ENCODE measurements at regions not wholly inside any gene's neighbourhood (a gene's known extent, or its start where the extent isn't known, plus 50 kb on each side); places are given as distances from the start of the nearest gene placed in this dataset.
A peak's percentile ranks its signal among the peaks of the same experiment; 100 is the strongest.

DNA sequence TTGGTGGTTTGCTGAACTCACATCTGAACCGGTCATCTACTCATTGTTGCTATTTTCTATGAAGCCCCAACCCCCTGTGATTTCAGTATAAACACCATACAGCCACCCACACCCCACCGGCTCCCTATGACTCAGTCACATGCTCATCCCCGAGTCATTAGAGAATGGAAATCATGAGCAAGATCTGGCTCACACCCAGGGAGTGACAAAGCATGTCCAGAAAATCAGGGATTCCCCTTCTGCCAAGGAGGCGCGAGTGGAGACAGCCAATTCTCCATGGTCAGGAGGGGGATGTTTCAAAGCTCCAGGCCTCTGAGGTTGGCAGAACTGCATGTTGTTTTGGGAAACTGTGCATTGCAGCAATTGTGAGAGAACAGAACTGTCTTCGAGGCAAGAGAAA lies 657.5 kb upstream of the TBX3 start:
- peak; percentile 59 for DNase-seq

DNA sequence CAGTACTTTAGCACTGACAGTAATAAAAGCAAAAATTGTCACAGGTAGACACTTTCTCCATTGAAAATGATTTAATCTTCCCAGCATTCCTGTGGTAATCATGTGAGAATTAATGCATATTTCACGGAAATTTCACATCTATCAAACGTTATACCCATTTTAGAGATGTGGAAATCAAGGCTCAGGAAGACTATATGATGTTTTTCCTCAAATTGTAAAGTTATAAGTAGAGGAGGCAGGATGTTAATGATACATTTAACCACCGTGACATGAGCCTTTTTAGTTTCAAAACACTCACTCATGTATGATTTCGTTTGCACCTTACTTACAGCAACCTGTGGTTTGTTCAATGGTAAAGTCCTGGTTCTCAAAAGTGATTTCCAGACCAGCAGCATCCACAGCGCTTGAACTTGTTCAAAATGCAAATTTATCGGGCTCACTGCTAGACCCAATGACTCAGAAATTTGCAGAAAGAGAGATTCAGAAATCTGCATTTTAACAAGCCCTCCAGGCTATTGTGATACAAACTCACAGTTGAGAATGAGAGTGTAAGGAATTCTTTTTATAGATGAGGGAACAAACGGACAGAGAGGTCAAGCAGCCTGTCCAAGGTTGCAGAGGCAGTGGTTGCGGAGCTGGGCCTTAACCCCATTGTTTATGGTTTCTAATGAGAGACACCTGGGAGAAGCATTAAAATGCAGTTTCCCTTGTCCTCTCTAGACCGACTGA lies 654.8 kb upstream of the TBX3 start:
- no peak for DNase-seq

DNA sequence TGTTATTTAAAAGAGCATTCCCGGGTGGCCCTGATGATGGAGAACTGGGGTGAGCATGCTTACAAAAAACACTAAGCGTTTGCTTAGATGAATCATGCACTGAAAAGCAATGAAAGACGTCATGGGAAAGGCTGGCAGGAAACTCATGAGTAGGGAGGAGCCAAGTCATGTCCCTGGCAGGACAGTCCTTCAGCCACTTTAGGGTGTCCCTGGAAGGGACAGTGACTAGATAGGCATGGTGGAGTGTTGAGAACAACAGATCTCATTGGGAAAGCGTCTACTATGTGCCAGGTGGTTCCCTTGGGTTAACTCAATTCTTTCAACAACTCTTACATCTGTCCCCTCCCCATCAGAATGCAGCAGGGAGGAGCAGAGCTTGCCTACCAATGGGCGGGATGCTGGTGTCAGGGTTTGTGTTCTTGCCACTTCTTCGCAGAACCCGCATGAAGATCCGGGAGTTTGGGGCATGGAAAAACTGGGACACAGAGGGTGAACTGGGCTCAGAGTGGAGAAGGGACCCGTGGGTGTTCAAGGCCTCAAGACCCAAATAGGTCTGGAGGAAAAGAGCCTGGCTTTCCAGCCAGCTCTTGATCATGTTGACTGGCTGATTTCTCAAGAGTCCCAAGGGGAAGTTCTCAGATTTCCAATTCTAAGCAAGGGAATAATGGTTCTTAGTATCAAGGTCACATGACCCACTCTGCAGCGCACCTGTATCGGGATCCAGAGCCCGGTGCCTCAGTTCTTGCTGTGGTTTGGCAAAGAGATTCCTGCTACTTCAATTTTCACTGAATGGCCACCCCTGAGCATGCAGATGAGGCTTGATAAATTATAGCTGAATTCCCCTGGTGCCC lies 653.9 kb upstream of the TBX3 start:
- peak; percentile 12 for DNase-seq

DNA sequence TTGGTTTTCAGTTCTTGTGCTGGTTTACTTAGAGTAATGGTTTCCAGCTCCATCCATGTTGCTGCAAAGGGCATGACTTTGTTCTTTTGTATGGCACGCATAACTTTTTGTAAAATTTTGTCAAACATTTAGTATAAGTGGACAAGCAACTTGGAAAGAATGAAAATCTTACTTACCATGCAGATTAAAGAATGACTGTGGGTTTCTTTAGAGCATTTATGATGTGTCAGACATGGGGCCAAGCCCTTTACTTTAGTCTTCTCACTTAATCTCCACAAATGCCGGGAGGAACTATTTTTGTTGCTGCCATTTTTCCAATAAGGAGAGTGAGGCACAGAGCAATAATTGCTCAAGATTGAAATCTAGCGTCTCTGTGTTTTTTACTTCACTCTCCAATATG lies 652.5 kb upstream of the TBX3 start:
- DNase-seq = no peak

DNA sequence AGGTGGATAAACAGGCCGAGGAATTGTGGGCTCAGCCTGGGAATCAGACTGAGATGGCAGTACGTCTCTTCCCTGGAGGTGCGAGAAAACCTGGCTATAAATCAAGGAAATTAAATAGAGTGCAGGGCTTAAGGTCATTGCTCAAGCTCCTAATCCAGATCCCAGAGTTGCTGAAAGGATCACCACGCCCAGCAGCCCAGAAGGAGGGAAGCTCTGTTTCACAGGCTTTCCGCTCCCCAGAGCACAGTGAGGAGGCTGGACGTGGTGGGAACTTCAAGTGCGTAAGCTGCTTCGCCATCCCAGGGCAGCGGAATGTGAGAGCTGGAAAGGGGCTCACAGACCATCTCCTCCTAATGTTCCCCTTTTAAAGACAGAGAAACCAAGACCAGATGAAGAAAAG lies 651.6 kb upstream of the TBX3 start:
- no peak for DNase-seq

DNA sequence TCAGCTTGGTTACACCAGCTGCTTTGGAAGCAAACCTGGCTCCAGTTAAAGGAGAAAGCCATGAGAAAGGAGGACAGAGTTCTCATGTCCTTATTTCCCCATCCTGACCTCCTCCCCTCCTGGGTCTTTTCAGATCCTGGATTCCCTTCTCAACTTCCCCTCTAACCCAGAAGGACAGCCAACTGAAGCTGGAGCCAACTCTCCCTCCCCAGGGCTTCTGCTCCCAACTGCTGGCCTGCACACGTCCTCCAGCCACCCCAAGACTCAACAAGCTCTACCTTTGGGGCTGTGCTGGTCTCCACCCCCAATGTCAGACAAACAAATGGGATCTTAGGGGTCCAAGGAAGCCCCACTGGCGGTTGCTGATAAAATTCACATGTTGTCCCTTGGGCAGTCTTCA lies 651.1 kb upstream of the TBX3 start:
- no peak for DNase-seq

DNA sequence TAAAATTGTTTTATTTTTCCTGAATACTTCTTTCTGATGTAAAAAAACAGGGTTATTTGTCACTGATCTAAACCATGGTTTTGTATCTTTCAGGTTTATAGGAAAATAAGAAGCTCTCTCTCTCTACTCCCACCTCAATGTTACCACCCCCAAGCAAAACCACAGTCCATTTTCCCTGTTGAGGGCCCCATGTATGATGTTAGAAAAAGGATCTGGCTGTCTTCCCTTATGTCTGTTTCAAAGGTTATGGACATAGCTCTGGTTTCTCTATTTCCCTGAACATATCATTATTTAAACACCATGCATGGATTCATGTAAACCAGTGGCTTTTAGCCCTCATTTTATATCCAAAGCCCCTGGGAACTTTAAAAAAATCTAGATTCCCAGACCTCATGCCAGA lies 649.0 kb upstream of the TBX3 start:
- DNase-seq = no peak

DNA sequence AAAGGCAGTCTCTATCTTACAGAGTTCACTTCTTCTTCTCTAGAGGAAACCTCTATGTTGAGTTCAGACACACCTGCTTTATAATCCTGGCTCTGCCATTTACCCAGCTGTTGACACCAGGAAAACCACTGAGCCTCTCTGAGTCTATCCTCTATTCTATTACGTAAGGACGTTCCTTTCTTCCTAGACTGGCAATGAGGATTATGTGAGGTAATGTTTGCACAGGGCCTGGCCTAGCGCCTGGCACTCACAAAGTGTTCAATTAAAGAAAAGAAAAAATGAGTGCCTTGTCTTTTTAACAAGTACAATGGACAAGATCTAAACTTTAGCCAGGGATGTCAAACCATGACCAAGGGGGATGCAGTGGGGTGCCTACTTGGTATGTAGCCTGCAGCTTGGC lies 641.9 kb upstream of the TBX3 start:
- DNase-seq = no peak

DNA sequence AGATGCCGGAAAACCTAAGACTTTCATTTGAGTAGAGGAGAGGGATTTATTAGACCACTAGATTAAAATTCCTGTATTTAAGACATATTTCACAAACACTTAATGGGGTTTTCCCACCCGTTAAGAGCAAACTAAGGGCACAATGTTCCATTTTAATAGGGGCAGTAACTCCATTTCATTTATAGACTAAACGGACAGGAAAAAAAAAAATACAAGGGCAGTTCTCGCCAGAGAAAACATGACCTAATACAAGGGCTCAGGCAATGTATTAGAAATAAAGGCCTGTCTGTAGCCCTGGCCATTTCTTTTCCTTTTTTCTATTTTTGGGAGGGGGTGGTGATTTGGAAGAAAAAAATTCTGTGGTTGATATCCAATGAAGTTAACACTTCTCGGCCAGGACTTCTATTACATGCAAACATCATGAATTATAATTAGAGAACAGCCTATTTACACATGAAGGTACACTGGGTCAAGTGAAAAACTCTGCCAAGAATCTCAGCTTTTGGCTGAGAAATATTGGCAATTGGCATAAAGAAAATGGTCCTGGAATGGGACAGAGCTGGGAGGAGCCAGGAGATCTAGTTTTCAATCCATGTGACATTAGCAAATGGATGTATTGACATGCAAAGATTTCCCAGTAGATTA lies 641.1 kb upstream of the TBX3 start:
- DNase-seq = no peak

DNA sequence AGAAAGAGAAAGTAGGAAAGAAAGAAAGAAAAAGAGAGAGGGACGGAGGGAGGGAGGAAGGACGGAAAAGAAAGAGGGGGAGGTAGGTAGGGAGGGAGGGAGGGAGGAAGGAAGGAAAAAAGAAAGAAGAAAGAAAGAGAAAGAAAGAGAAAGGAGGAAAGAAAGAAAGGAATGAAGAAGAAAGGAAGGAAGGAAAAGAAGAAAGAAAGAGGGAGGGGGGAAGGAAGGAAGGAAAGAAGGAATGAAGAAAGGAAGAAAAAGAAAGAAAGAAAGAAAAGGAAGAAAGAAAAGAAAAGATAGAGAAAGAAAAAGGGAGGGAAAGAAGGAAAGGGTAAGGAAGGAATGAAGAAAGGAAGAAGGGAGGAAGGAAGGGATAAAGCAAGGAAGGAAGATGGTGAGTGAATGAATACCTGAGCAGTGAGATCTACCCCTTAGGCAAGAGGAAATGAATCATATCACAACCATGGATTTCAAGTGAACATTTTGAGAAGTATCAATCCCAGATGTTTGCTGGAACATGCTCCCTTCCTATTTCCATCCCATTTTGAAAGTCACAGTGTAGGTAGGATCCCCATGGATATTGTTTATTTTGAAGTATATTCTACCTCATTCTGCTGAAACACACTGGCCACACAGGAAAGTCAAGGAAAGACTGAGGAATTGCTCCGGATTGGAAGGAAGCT lies 639.4 kb upstream of the TBX3 start:
- no peak for DNase-seq

DNA sequence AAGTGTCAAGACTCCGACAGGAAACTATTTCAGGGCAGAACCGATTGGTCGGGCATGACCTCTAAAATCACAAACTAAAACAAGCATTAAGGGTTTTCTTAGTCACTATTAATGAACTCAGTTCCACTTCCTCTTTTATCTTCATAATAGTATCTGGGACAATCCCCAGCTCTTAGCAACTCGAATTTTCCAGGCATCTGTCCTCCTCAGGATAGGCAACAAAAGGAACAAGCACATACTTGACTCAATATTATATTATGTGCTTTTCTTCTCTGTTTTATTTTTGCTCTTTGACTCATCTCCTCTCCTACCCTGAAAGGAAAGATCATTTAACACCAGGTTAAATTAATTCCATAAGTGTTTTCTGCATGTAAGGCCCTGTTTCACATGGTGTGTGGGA lies 638.3 kb upstream of the TBX3 start:
- peak; percentile 56 for DNase-seq

DNA sequence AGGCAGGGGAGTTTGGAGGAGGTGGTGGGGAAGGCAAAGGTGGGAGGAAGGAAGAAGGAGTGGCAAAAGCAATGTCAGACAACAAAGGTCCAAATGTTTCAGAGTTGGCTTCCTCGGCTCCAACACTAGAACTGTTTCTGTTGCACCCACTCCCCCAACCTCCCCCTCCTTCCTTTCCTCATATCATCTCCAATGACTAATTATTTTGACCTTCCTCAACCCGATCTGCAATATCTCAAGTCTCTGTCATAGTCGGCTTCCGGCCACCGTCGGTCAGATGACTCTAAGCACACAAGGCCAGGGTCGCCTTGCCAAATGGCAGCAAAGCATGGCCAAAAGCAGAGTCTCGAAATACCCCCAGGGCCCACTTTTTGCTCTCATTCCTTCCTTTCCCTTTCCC lies 637.0 kb upstream of the TBX3 start:
- no peak for DNase-seq

DNA sequence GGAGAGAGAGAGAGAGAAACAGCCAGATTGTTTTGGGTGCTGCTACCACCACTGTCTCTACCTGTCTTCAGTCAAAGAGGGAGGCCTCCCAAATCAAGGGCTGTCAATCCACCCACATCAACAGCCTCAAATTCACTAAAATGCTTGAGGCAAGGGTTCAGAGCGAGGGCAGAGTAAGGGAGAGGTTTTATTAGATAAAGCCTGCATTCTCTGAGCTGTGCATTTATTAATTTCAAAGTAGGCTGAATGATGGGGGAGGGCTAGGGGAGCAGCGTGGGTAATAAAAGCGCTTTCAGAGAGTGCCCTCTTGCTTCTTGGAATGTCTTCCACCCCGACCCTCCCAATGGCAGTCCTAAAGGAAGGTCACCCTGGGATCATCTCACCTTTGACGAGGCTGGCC lies 636.5 kb upstream of the TBX3 start:
- DNase-seq = no peak

DNA sequence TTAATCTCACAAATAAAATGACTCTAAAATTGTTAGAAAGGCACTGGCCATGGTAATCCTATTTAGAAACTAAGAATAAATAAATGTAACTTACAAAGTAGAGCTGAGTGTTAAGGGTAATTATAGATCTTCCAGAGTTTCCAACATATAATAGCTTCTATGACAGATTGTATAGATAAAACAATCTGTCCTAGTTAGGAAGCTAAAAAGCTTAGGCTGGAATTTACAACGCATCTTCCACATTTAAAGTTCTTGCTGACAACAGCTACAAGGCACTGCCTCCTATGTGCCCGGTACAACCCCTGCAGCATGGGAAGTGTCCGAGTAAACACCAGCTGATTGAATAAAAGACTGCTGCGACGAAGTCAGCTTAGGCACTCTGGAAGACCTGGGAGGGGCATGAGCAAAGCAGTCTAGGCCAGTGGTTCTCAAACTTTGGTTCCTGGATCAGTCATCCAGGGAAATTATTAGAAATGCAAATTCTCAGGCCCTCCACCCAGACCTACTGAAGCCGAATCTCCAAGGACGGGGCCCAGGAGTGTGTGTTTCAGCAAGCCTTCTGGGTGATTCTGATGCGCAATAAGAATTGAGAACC lies 635.6 kb upstream of the TBX3 start:
- DNase-seq = no peak

DNA sequence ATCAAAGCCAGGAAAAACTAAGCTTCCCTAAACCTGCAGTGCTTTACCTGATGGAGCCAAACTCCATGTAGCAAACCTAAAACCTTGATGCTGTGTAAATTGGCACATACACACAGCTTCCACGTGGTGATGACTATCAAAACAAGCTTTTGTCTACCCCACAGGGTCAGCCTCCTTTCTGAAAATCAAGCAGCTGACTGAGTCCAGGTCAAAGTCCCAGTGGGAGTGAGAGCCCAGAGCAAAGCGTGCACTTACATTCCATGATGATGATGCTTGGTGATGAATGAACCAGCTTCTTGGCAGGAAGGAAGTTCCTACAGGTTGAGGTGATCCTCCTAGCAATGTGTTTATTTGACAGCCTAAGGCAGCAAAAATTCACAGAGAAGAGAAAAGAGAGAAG lies 630.0 kb upstream of the TBX3 start:
- no peak for DNase-seq

DNA sequence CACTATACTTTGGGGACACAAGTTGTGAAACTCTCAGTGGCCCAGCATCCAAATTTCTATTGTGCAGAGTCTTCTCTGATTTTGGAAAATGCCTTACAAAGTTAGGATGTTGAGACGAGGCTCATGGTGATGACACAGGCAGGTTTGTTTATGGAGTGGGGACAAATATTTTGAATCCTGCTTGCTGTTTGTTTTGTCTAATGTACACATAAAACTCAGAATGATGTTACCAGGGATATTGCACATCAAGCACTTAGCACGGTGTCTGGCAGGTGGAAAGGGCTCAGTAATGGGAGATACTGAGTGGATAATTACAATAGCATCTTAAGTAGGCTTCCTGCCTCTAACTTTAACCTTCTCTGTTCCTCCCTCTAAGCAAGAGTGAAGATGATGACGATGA lies 628.9 kb upstream of the TBX3 start:
- no peak for DNase-seq

DNA sequence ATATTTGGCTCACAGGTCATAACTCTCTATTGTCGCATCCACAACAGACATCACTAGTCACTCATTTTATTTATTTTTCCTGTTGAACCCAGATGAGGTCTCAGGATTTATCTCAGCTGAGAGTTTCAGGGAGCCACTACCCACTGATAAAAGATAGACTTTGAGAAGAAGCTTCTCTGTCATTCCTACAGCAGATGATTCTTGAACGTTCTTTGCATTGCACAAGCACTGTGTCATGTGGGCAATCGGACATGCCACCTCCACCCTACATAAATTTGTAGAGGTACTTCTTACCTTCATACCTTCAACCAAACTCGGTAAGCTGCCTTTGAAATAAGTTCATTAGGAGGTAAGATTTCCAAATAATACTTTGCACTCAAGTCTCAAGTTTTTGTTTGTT lies 627.9 kb upstream of the TBX3 start:
- no peak for DNase-seq

DNA sequence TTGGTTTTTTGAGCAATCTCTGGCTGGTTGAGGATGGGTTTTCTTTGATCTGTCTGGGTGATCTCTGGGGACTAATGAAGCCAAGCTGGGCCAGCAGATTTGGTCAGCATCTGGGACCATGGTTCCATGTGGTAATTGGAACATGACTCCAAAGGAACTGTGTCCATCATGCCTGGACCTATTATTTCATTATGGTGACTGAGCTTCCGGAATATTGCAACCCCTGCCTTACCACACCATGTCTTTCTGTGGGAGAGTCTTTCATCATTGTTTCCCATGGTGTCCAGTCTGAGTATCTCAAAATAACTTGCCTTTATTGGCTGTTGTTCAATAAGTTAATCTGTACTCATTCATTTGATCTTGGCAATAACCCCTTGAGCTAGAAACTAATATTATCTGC lies 624.9 kb upstream of the TBX3 start:
- no peak for DNase-seq

DNA sequence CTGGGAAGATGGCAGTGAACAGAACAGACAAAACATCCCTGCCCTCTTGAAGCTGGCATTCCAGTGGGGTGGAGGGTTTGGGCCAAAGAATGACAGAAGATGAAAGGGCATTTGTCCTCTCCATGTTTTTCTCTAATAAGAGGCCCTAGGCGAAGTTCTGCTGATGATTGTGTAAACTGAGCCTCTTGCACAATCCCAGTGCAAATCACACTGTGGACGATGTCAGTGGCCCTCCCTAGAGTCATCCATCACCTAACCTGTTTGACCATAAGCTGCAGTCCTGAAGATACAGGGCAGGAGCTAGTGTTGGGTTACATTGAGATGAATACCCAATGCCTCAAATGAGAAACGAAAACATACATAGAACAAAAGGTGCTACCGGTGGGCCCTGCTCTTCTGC lies 622.4 kb upstream of the TBX3 start:
- no peak for DNase-seq

DNA sequence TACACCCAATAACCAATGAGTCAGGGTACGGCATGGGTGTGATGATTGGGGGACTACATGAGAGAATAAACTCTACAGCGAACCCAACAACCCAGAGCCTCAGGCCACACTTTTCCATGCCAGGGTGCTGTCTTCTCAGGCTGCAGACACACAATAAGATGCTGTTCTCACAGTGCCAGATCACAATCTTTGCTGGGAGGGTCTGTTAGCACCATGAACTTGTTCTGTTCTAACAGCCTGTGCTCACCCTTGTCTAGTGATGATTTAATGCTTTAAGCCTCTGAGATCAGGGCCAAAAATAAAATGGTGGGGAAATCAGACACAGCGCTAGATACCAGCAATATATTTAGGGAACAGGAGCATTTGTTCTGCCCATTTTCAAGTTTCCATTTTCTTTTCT lies 621.9 kb upstream of the TBX3 start:
- DNase-seq = no peak

DNA sequence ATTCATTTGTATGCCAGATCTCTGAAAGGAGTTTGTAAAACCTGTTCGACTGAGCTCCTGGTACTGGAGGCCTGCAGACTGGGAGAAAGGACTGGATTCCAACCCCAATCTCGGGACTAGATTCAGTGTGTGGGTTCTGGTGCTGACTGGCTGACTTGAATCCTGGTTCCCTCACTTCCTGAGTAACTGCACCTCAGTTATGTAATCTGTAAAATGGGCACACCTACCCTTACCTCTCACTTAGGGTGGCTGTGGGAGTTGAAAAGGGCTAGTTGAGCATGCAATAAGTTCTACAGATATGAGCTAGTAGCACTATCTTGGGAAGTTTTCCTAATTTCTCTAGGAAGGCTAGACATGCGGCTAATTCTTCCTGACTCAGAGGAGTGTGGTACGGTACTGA lies 621.3 kb upstream of the TBX3 start:
- no peak for DNase-seq

DNA sequence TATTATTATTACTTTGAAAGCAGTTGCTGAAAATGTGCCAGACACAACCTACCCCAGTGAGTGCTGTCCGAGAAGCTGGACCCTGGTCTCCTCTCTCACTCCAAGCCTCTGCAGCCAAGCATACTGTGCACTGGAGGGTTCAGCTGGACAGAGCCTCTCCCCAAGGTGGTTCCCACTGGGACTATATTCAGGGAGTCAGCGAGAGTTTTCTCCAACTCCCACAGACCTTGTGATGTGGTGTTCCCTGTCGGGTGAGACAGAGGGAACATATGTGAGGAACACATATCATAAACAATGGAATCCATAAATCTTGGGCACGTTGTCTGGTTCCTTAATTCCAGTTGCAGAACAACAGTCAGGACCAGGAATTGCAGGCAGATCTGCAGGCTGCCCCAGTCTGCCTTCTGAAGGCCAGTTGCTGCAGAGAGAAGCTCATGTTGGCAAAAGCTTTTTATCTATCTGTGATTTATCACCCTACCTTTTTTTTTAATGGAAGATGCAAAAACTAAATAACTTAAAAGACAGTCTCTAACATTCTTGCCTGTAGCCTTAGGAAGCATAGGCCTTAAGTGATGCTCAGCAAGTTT lies 619.8 kb upstream of the TBX3 start:
- DNase-seq = no peak

DNA sequence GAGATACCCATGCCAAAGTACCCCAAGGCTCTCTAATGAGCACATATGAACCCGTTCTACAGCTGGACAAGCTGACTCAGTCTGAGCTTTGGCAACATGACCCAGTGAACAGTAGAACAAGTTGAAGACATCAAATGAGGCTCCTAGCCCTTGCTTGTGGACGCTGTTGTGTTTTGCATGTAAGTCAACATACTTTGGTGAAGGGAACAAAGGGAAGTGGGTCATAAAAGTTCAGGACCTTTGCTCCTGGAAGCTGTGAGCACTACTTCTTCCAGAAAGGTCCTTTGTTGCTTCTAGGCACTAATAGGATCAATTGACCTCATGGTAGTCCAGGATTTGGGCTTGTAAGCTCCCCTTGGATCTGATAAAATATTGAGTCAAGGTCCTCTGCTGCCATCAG lies 613.5 kb upstream of the TBX3 start:
- no peak for DNase-seq
